Amniotic stem cell (primary cell): ENCODE measurements at regions not wholly inside any gene's neighbourhood (a gene's known extent, or its start where the extent isn't known, plus 50 kb on each side); places are given as distances from the start of the nearest gene placed in this dataset.
"Not testable (repeated sequence)": the region's sequence is repeated elsewhere in the genome, so short reads cannot be mapped to it uniquely, and the experiment has no call there.

Experiments used
- DNase-seq: peaks from one replicate; lab custom pipeline; 2025; lab: John Stamatoyannopoulos, UW

- no peak for DNase-seq
Observed at GRCh38 chr1:60664086-60664625, 418.2 kb upstream of the NFIA start.

GRCh38 chr1:60662486-60663044, 419.8 kb upstream of the NFIA start:
- no peak for DNase-seq

GRCh38 chr1:60657926-60658325, 424.4 kb upstream of the NFIA start:
- DNase-seq, result no peak

GRCh38 chr1:60655679-60656355, 426.5 kb upstream of the NFIA start:
- no peak for DNase-seq

- DNase-seq, result not testable (repeated sequence)
Observed at GRCh38 chr1:60640033-60640551, 442.3 kb upstream of the NFIA start.

- no peak for DNase-seq
Observed at GRCh38 chr1:60639287-60639686, 443.1 kb upstream of the NFIA start.

GRCh38 chr1:60637651-60638050, 444.7 kb upstream of the NFIA start:
- no peak for DNase-seq

- DNase-seq, result no peak
Observed at GRCh38 chr1:60636946-60637345, 445.4 kb upstream of the NFIA start.

- DNase-seq, result no peak
Observed at GRCh38 chr1:60634106-60634505, 448.3 kb upstream of the NFIA start.

- DNase-seq, result no peak
Observed at GRCh38 chr1:60622486-60622885, 459.9 kb upstream of the NFIA start.

GRCh38 chr1:60621368-60621851, 461.0 kb upstream of the NFIA start:
- DNase-seq, result no peak

GRCh38 chr1:60620087-60620486, 462.3 kb upstream of the NFIA start:
- DNase-seq, result no peak

GRCh38 chr1:60619581-60619980, 462.8 kb upstream of the NFIA start:
- no peak for DNase-seq

GRCh38 chr1:60615666-60616065, 466.7 kb upstream of the NFIA start:
- DNase-seq, result no peak

- DNase-seq, result no peak
Observed at GRCh38 chr1:60612790-60613189, 469.6 kb upstream of the NFIA start.

- not testable (repeated sequence) for DNase-seq
Observed at GRCh38 chr1:60606921-60607320, 475.4 kb upstream of the NFIA start.

- DNase-seq, result no peak
Observed at GRCh38 chr1:60600532-60600931, 481.8 kb upstream of the NFIA start.

- DNase-seq, result no peak
Observed at GRCh38 chr1:60599574-60599973, 482.8 kb upstream of the NFIA start.

- no peak for DNase-seq
Observed at GRCh38 chr1:60598041-60598910, 484.1 kb upstream of the NFIA start.

- DNase-seq, result no peak
Observed at GRCh38 chr1:60596791-60597750, 485.3 kb upstream of the NFIA start.

GRCh38 chr1:60591583-60591982, 490.8 kb upstream of the NFIA start:
- no peak for DNase-seq
